Thymus (tissue), 11 donors: ENCODE measurements at regions not wholly inside any gene's neighbourhood (a gene's known extent, or its start where the extent isn't known, plus 50 kb on each side); places are given as distances from the start of the nearest gene placed in this dataset.

Source experiments
- DNase-seq, 9 donors: peaks; one replicate each; pipeline ENCODE4 v3.0.0-alpha.2; 2013; ENCODE audit warnings: low spot score in 9 of 9, low read depth in 6 of 9, missing footprints in 1 of 9
- H3K27ac ChIP-seq, 2 donors: one replicate each; pipeline ENCODE4 v1.5.1; 2013; ENCODE audit warnings: control low read depth in 1 of 2, low read depth in 1 of 2, low read length in 1 of 2, mild to moderate bottlenecking in 1 of 2, moderate library complexity in 1 of 2
- H3K27me3 ChIP-seq, 2 donors: one replicate each; pipeline ENCODE4 v1.5.1; 2013; ENCODE audit warnings: low read length in 1 of 2; ENCODE audit not compliant: control insufficient read depth in 2 of 2, insufficient read depth in 1 of 2
- H3K36me3 ChIP-seq, 2 donors: one replicate each; pipeline ENCODE4 v1.5.1; 2013; ENCODE audit warnings: low read length in 1 of 2, mild to moderate bottlenecking in 1 of 2, moderate library complexity in 1 of 2; ENCODE audit not compliant: control insufficient read depth in 2 of 2, insufficient read depth in 2 of 2
- H3K4me1 ChIP-seq, 2 donors: one replicate each; pipeline ENCODE4 v1.5.1; 2013; ENCODE audit warnings: low read length in 2 of 2; ENCODE audit not compliant: control insufficient read depth in 2 of 2, insufficient read depth in 2 of 2
- H3K4me3 ChIP-seq, 2 donors: one replicate each; pipeline ENCODE4 v1.5.1; 2013; ENCODE audit warnings: low read length in 2 of 2, control low read depth in 1 of 2, mild to moderate bottlenecking in 1 of 2
- H3K9me3 ChIP-seq, 2 donors: one replicate each; pipeline ENCODE4 v1.5.1; 2013; ENCODE audit warnings: low read length in 1 of 2, mild to moderate bottlenecking in 1 of 2; ENCODE audit not compliant: control insufficient read depth in 2 of 2, insufficient read depth in 1 of 2
- WGBS: extraction: QIAGEN DNeasy Blood & Tissue Kit; methylation state at CpG from one replicate; pipeline ENCODE4 v1.1.7; 2013; 5-methylcytosine and 5-hydroxymethylcytosine counted together
- donor health status: healthy.

DNA sequence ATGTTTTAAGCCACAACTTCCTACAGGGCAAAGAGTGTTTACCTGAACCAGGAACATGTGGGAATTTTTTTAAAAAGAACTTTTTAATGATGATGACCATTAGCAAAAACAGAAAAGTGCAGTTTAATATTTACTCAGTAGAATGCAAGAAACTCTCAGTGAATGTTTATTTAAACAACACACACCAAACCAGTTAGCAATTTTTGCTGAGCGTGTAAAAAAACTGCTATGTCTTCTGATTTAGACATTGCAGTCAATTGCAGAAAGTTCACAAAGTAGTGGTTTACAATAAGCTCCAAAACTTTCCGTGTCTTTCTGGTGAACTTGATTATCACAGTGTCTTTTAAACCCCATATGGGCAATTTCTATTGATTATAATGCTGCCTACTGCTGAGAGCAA lies 273.7 kb upstream of the DIAPH2 start:
- H3K36me3 ChIP-seq, result no peaks in the 10 kb centered on the region
- H3K4me1 ChIP-seq, result no peaks in the 10 kb centered on the region
- H3K9me3 ChIP-seq, result no peaks in the 10 kb centered on the region
- H3K4me3 ChIP-seq, result no peak overlapping the region
- 95% methylated on average over 2 of the region's 2 CpGs for WGBS
- no peaks in the 10 kb centered on the region for H3K27me3 ChIP-seq
- DNase-seq, result no peak
- H3K27ac ChIP-seq, result no peak overlapping the region

DNA sequence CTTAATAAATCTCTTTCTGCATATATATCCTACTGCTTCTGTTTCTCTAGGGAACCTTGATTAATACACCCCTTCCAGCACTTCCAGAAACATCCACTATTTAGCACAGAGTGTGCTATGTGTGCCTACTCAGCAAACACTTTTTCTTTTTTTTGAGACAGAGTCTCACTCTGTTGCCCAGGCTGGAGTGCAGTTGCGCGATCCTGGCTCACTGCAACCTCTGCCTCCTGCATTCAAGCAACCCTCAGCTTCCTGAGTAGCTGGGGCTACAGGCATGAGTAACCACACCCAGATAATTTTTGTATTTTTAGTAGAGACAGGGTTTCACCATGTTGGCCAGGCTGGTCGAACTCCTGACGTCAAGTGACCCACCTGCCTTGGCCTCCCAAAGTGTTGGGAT lies 266.9 kb upstream of the DIAPH2 start:
- Histone ChIP-seq H3K4me3 (no peak overlapping the region), H3K9me3 (no peaks in the 10 kb centered on the region), H3K27me3 (no peaks in the 10 kb centered on the region), H3K36me3 (no peaks in the 10 kb centered on the region), H3K4me1 (no peaks in the 10 kb centered on the region), H3K27ac (no peak overlapping the region)
- 97% methylated on average over 4 of the region's 4 CpGs for WGBS
- DNase-seq, result no peak

DNA sequence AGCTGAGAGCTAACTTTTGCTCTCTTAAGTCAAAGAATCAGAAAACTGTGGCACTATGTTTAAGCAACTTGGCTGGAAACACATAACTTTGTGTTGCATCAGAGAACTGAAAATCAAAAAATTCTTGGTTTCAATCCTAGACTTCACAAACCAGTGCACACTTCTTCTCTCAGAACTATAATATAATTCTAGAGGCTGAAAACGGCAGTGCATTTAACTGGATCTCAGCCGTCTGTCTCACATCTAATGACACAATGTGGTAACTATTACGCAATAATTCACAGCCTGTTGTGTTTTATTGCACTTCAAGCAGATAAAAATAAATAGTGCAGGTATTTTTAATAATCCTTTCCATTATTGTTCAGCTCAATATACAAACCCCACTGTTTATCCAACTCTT lies 260.6 kb upstream of the DIAPH2 start:
- Histone ChIP-seq H3K4me3 (no peak overlapping the region), H3K4me1 (no peaks in the 10 kb centered on the region), H3K36me3 (no peaks in the 10 kb centered on the region), H3K27ac (no peak overlapping the region), H3K9me3 (peaks cover 0 to 3% of the 10 kb centered on the region in 2 donors), H3K27me3 (no peaks in the 10 kb centered on the region)
- DNase-seq, result no peak
- 84% methylated on average over 3 of the region's 3 CpGs for WGBS

DNA sequence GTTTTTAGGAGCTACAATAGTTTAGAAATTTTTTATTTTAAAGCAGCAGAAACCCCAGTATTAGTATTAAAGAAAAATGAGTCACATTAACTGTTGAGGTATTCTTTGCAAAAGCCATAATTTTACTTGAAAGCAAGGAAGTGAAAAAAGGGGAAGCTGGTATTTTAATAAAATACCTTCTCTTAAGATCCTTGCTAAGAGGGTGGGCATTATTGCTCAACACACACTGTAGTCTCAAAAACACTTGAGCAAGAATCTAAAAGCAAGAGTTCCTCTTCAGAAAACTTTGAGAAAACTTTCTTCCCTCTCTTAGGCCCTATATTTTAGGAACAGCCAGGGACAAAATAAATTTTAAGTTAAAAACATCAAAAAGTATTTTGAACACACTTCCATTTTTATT lies 259.4 kb upstream of the DIAPH2 start:
- Histone ChIP-seq H3K9me3 (peaks cover 0 to 3% of the 10 kb centered on the region in 2 donors), H3K27me3 (no peaks in the 10 kb centered on the region), H3K4me1 (no peaks in the 10 kb centered on the region), H3K4me3 (no peak overlapping the region), H3K27ac (no peak overlapping the region), H3K36me3 (no peaks in the 10 kb centered on the region)
- DNase-seq, result no peak

DNA sequence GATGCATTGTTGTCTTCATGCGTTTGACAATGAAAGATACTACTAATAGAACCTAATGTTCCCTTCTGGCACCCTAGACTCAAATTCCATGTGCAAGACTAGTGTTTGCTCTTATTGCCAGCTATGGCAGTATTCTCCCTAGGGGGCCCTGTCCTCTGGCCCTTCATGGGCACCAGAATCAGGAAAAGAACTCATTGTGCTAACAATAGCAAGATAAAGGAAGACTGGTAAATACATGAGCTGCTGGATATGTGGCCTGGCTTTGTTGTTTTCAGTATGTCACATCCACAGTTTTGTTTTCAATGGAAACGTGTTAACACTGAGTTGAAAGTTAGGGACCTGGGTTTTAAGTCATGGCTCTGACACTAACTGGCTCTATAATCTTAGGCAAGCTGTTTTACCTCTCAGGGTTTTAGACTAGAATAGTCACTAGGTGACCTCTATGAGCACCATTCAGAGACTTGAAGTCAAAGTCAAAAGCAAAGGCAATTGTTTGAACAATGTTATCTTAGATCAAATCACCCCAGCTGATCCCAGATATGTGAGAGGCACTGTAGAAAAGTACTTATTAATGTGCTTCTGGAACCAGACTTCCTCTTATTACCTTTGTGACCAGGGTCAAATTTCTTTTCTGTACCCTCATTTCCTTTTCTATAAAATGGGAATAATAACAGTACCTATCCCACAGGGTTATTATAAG lies 253.7 kb upstream of the DIAPH2 start:
- H3K27ac ChIP-seq, result no peak overlapping the region
- WGBS, result 95% methylated on average over 2 of the region's 2 CpGs
- no peaks in the 10 kb centered on the region for H3K4me1 ChIP-seq
- H3K36me3 ChIP-seq, result no peaks in the 10 kb centered on the region
- H3K9me3 ChIP-seq, result peaks cover 0 to 3% of the 10 kb centered on the region in 2 donors
- DNase-seq, result no peak
- no peak overlapping the region for H3K4me3 ChIP-seq
- H3K27me3 ChIP-seq, result no peaks in the 10 kb centered on the region

DNA sequence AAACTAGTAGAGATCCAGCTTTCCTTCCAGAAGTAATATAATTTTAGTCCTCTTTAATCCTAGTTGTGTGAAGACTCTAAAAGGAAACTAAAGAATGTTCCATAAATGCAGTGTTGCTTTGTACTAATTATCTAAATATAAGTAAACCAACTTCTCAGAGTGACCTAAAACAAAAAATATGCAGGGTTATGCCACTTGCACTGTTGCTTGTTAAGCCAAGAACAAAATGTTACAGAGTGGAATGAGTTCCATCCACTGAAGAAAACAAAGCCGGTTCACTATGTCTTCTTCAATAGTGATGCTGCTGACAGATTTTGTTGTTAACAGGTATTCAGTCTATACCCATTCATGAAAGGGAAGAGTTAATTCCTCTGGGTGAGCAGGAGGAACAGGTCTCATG lies 252.0 kb upstream of the DIAPH2 start:
- Histone ChIP-seq H3K27me3 (no peaks in the 10 kb centered on the region), H3K27ac (no peak overlapping the region), H3K4me1 (no peaks in the 10 kb centered on the region), H3K4me3 (no peak overlapping the region), H3K36me3 (no peaks in the 10 kb centered on the region), H3K9me3 (peaks cover 0 to 3% of the 10 kb centered on the region in 2 donors)
- WGBS, result 100% methylated on average over 1 of the region's 1 CpG
- no peak for DNase-seq

DNA sequence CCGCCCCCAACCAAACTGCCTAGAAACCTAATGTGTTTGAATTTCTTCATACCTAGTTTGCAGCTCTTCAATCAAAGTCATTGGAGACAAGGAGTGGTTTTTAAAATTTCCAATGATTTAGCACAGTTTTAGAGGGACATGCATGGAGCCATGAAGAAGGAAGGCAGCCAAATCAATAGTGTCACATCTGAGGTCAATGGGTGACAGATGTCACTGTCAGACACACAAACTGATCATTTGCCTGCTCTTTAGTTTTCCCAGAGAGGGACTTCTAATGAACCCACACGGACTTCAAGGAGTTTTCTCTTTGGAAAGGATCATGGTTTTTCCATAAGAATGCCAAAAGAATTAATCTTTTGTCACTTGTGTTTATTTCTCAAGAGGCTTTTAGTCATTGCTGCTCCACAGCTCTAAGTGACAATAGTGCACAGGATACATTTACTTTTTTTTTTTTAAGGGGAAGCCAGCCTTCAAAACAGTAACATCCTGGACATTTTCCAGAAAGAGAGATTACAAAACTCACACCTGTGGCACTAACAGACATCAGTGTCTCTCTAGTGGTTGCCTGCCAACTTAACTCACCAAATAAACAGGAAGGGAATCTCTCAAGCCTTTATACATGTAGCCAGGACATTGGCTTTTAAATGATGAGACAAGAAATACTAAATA lies 251.1 kb upstream of the DIAPH2 start:
- DNase-seq, result no peak
- Histone ChIP-seq H3K9me3 (peaks cover 0 to 3% of the 10 kb centered on the region in 2 donors), H3K4me3 (no peak overlapping the region), H3K36me3 (no peaks in the 10 kb centered on the region), H3K27ac (no peak overlapping the region), H3K27me3 (no peaks in the 10 kb centered on the region), H3K4me1 (no peaks in the 10 kb centered on the region)
- 91% methylated on average over 2 of the region's 2 CpGs for whole genome bisulfite sequencing

DNA sequence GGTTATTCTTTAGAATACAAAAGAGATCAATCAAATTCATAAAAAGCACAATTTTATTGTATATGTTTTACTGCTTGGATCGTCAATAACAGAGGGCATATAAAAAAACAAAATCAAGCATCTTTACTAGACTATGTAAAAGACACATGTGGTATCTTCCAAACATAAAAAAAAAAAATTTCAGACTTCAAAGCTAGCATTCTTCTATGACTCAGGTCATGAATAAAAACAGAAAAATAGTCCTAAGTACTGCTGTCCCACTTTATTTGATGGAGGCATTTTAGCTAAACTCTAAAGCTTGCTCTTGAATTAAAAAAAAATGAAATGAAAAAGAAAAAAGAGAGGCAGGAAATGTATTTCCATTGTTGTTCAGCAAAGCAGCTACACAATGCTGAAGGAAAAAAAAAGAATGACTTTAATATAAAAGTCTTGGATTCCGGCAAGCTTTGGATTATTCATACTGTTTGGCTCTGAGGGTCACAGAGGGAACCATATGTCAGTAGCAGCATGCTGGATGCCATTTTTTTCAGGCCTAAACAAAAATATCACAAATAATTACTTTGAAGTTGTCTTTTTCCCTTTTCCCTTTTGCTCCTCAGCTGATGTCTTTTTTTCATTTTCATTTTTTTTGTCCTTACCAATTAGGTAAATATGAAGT lies 249.1 kb upstream of the DIAPH2 start:
- H3K36me3 ChIP-seq, result no peaks in the 10 kb centered on the region
- no peak for DNase-seq
- no peaks in the 10 kb centered on the region for H3K9me3 ChIP-seq
- no peak overlapping the region for H3K27ac ChIP-seq
- H3K4me1 ChIP-seq, result no peaks in the 10 kb centered on the region
- H3K27me3 ChIP-seq, result no peaks in the 10 kb centered on the region
- no peak overlapping the region for H3K4me3 ChIP-seq
- 95% methylated on average over 2 of the region's 2 CpGs for WGBS

DNA sequence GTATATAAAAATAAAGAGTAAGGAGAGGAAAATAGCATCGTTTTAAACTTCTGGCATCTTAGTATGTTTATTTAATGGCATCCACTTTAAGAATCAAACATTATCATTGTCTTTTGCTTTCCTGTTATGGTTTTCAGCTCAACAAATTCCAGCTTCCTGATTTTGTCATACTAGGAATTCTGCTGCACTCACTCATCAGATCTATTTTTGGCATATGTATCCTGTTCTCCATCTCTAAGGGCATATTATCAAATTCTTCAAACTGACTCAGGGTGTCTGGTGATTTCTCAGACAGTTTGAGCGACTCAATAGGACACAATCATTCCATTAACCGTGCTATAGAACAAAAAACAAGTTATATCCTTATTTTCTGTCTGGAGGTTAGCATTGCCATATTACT lies 248.5 kb upstream of the DIAPH2 start:
- WGBS, result 89% methylated on average over 3 of the region's 3 CpGs
- H3K4me3 ChIP-seq, result no peak overlapping the region
- no peak overlapping the region for H3K27ac ChIP-seq
- H3K36me3 ChIP-seq, result no peaks in the 10 kb centered on the region
- H3K27me3 ChIP-seq, result no peaks in the 10 kb centered on the region
- no peaks in the 10 kb centered on the region for H3K4me1 ChIP-seq
- H3K9me3 ChIP-seq, result no peaks in the 10 kb centered on the region
- DNase-seq, result no peak
